WTC11 (cell line): ENCODE measurements at regions not wholly inside any gene's neighbourhood (a gene's known extent, or its start where the extent isn't known, plus 50 kb on each side); places are given as distances from the start of the nearest gene placed in this dataset.

Source experiments
- ATAC-seq: fragments of 200-7000 bp; cut with Tn5 transposase; 2 replicates; pipeline ENCODE4 v1.10.0; 2021; ENCODE audit warnings: mild to moderate bottlenecking, moderate library complexity
- CTCF ChIA-PET: fragments of 300-600 bp; sonication (Branson Sonifier 250); formaldehyde crosslinking; loops from one replicate; lab custom pipeline; 2021; ENCODE audit warnings: antibody characterized with exemption; lab: Charles Lee
- POLR2A ChIA-PET: fragments of 350-600 bp; sonication (Branson Sonifier 250); formaldehyde crosslinking; loops from one replicate; lab custom pipeline; 2021; ENCODE audit warnings: antibody characterized with exemption; lab: Charles Lee
- DNase-seq: peaks from one replicate; pipeline ENCODE4 v3.0.0; 2021; ENCODE audit warnings: low spot score
- H3K27ac Mint-ChIP-seq: 2 replicates; pipeline ENCODE4 v1.8.0; 2021; ENCODE audit warnings: mixed read lengths
- H3K27me3 Mint-ChIP-seq: 2 replicates; pipeline ENCODE4 v1.8.0; 2021; ENCODE audit warnings: low read depth, mild to moderate bottlenecking, moderate library complexity, mixed read lengths
- H3K36me3 Mint-ChIP-seq: 2 replicates; pipeline ENCODE4 v1.8.0; 2021; ENCODE audit warnings: mixed read lengths
- H3K4me1 Mint-ChIP-seq: 2 replicates; pipeline ENCODE4 v1.8.0; 2022; ENCODE audit warnings: mixed read lengths
- H3K4me3 Mint-ChIP-seq: 2 replicates; pipeline ENCODE4 v1.8.0; 2021; ENCODE audit warnings: mild to moderate bottlenecking, moderate library complexity, mixed read lengths
- H3K9me3 Mint-ChIP-seq: 2 replicates; pipeline ENCODE4 v1.8.0; 2021; ENCODE audit warnings: mixed read lengths
- CREM ChIP-seq: sonication (generic); formaldehyde crosslinking; IDR thresholded peaks from 2 replicates; pipeline ENCODE4 v1.8.1; 2022; ENCODE audit warnings: mild to moderate bottlenecking, missing genetic modification reagents, moderate library complexity
- ELF4 ChIP-seq: sonication (generic); formaldehyde crosslinking; IDR thresholded peaks from 2 replicates; pipeline ENCODE4 v1.8.1; 2022; ENCODE audit warnings: low read depth, mild to moderate bottlenecking, moderate library complexity, missing genetic modification reagents
- MAX ChIP-seq: sonication (generic); formaldehyde crosslinking; IDR thresholded peaks from 2 replicates; pipeline ENCODE4 v1.8.0; 2022; ENCODE audit warnings: mild to moderate bottlenecking, missing genetic modification reagents
- NFE2L1 ChIP-seq: sonication (generic); formaldehyde crosslinking; IDR thresholded peaks from 2 replicates; pipeline ENCODE4 v1.8.1; 2023; ENCODE audit warnings: missing genetic modification reagents
- NFYB ChIP-seq: sonication (generic); formaldehyde crosslinking; conservative IDR thresholded peaks from 2 replicates; pipeline ENCODE4 v1.8.0; 2022; ENCODE audit warnings: low read depth, missing genetic modification reagents
- RORB ChIP-seq: fragments of 250-450 bp; sonication (Bioruptor Pico); IDR thresholded peaks from 2 replicates; pipeline ENCODE4 v1.9.0; 2021; ENCODE audit warnings: mild to moderate bottlenecking
- TEAD1 ChIP-seq: sonication (generic); formaldehyde crosslinking; IDR thresholded peaks from 2 replicates; pipeline ENCODE4 v1.8.0; 2022; ENCODE audit warnings: mild to moderate bottlenecking, missing genetic modification reagents
- TP53 ChIP-seq: sonication (generic); formaldehyde crosslinking; IDR thresholded peaks from 2 replicates; pipeline ENCODE4 v1.8.1; 2023; ENCODE audit warnings: mild to moderate bottlenecking, missing genetic modification reagents
- USF2 ChIP-seq: sonication (generic); formaldehyde crosslinking; IDR thresholded peaks from 2 replicates; pipeline ENCODE4 v1.8.1; 2023; ENCODE audit warnings: mild to moderate bottlenecking, missing genetic modification reagents, moderate library complexity
- ZNF138 ChIP-seq: sonication (generic); formaldehyde crosslinking; conservative IDR thresholded peaks from 2 replicates; pipeline ENCODE4 v1.8.1; 2022; ENCODE audit warnings: mild to moderate bottlenecking, moderate library complexity, missing genetic modification reagents
- ZNF232 ChIP-seq: sonication (generic); formaldehyde crosslinking; IDR thresholded peaks from 2 replicates; pipeline ENCODE4 v1.8.0; 2022; ENCODE audit warnings: mild to moderate bottlenecking, missing genetic modification reagents
- ZNF263 ChIP-seq: sonication (generic); formaldehyde crosslinking; IDR thresholded peaks from 2 replicates; pipeline ENCODE4 v1.8.1; 2022; ENCODE audit warnings: low read depth, mild to moderate bottlenecking, moderate library complexity, missing genetic modification reagents
- ZNF281 ChIP-seq: sonication (generic); formaldehyde crosslinking; IDR thresholded peaks from 2 replicates; pipeline ENCODE4 v1.8.0; 2023; ENCODE audit warnings: mild to moderate bottlenecking, missing genetic modification reagents
- ZNF512 ChIP-seq: sonication (generic); formaldehyde crosslinking; IDR thresholded peaks from 2 replicates; pipeline ENCODE4 v1.8.1; 2022; ENCODE audit warnings: missing genetic modification reagents, borderline replicate concordance
- TF ChIP-seq, protein P1 (sequence below): sonication (generic); formaldehyde crosslinking; IDR thresholded peaks from 2 replicates; pipeline ENCODE4 v1.8.1; 2023; ENCODE audit warnings: mild to moderate bottlenecking, missing genetic modification reagents
- TF ChIP-seq, protein P2 (sequence below): sonication (generic); formaldehyde crosslinking; conservative IDR thresholded peaks from 2 replicates; pipeline ENCODE4 v1.8.1; 2023; ENCODE audit warnings: mild to moderate bottlenecking, low read depth, missing genetic modification reagents, moderate library complexity
- TF ChIP-seq, protein P3 (sequence below): sonication (generic); formaldehyde crosslinking; IDR thresholded peaks from 2 replicates; pipeline ENCODE4 v1.8.0; 2022; ENCODE audit warnings: mild to moderate bottlenecking, missing genetic modification reagents

GRCh38 chr3:156770699-156771414 lies 55.3 kb upstream of the LEKR1 start:
- ChIA-PET CTCF (no interaction called here), POLR2A (no interaction called here)
- no peak overlapping the region for H3K4me3 Mint-ChIP-seq
- H3K9me3 Mint-ChIP-seq = no peaks in the 10 kb centered on the region
- TF ChIP-seq ZNF512 (CRISPR knock-in tag) (no peak), ELF4 (CRISPR knock-in tag) (no peak), ZNF263 (CRISPR knock-in tag) (no peak), NFYB (CRISPR knock-in tag) (no peak), ZNF281 (CRISPR knock-in tag) (no peak), USF2 (CRISPR knock-in tag) (no peak), CREM (CRISPR knock-in tag) (no peak), MAX (CRISPR knock-in tag) (no peak), NFE2L1 (CRISPR knock-in tag) (no peak), TP53 (CRISPR knock-in tag) (no peak), ZNF138 (CRISPR knock-in tag) (no peak), RORB (CRISPR knock-in tag) (no peak), ZNF232 (CRISPR knock-in tag) (no peak), TEAD1 (CRISPR knock-in tag) (no peak)
- TF ChIP-seq, protein P1, sequence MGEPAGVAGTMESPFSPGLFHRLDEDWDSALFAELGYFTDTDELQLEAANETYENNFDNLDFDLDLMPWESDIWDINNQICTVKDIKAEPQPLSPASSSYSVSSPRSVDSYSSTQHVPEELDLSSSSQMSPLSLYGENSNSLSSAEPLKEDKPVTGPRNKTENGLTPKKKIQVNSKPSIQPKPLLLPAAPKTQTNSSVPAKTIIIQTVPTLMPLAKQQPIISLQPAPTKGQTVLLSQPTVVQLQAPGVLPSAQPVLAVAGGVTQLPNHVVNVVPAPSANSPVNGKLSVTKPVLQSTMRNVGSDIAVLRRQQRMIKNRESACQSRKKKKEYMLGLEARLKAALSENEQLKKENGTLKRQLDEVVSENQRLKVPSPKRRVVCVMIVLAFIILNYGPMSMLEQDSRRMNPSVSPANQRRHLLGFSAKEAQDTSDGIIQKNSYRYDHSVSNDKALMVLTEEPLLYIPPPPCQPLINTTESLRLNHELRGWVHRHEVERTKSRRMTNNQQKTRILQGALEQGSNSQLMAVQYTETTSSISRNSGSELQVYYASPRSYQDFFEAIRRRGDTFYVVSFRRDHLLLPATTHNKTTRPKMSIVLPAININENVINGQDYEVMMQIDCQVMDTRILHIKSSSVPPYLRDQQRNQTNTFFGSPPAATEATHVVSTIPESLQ = no peak
- TF ChIP-seq, protein P2, sequence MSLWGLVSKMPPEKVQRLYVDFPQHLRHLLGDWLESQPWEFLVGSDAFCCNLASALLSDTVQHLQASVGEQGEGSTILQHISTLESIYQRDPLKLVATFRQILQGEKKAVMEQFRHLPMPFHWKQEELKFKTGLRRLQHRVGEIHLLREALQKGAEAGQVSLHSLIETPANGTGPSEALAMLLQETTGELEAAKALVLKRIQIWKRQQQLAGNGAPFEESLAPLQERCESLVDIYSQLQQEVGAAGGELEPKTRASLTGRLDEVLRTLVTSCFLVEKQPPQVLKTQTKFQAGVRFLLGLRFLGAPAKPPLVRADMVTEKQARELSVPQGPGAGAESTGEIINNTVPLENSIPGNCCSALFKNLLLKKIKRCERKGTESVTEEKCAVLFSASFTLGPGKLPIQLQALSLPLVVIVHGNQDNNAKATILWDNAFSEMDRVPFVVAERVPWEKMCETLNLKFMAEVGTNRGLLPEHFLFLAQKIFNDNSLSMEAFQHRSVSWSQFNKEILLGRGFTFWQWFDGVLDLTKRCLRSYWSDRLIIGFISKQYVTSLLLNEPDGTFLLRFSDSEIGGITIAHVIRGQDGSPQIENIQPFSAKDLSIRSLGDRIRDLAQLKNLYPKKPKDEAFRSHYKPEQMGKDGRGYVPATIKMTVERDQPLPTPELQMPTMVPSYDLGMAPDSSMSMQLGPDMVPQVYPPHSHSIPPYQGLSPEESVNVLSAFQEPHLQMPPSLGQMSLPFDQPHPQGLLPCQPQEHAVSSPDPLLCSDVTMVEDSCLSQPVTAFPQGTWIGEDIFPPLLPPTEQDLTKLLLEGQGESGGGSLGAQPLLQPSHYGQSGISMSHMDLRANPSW (CRISPR knock-in tag) = no peak
- TF ChIP-seq, protein P3, sequence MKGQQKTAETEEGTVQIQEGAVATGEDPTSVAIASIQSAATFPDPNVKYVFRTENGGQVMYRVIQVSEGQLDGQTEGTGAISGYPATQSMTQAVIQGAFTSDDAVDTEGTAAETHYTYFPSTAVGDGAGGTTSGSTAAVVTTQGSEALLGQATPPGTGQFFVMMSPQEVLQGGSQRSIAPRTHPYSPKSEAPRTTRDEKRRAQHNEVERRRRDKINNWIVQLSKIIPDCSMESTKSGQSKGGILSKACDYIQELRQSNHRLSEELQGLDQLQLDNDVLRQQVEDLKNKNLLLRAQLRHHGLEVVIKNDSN = no peak
- no peaks in the 10 kb centered on the region for H3K36me3 Mint-ChIP-seq
- ATAC-seq = no peak
- no peak overlapping the region for H3K27ac Mint-ChIP-seq
- no peaks in the 10 kb centered on the region for H3K27me3 Mint-ChIP-seq
- no peaks in the 10 kb centered on the region for H3K4me1 Mint-ChIP-seq
- no peak for DNase-seq
